Kidney (tissue), 13 donors: ENCODE measurements at regions not wholly inside any gene's neighbourhood (a gene's known extent, or its start where the extent isn't known, plus 50 kb on each side); places are given as distances from the start of the nearest gene placed in this dataset.

Experiments used
- DNase-seq, 5 donors: peaks; one replicate each; pipeline ENCODE4 v3.0.0-alpha.2; 2013 to 2020
- FAIRE-seq: peaks from 2 replicates; lab custom pipeline; 2012; peaks lifted over from hg19 to GRCh38; lab: Jason Lieb, UNC
- H3K27ac ChIP-seq, 2 donors: one replicate each; pipeline ENCODE4 v1.7.0; 2013; ENCODE audit warnings: low read depth in 2 of 2, low read length in 2 of 2, inconsistent platforms in 1 of 2
- H3K27me3 ChIP-seq: one replicate; pipeline ENCODE4 v1.7.1; 2013; ENCODE audit warnings: low read length, inconsistent platforms; ENCODE audit not compliant: control insufficient read depth, insufficient read depth
- H3K36me3 ChIP-seq, 3 donors: one replicate each; pipeline versions ENCODE4 v1.7.0 to v1.7.1; 2013; ENCODE audit warnings: low read length in 3 of 3, control low read depth in 1 of 3, inconsistent platforms in 1 of 3; ENCODE audit not compliant: insufficient read depth in 3 of 3, control insufficient read depth in 2 of 3
- H3K4me1 ChIP-seq, 3 donors: one replicate each; pipeline versions ENCODE4 v1.7.0 to v1.7.1; 2013; ENCODE audit warnings: low read length in 3 of 3, inconsistent platforms in 1 of 3, low read depth in 1 of 3; ENCODE audit not compliant: control insufficient read depth in 2 of 3, insufficient read depth in 2 of 3
- H3K4me3 ChIP-seq, 3 donors: one replicate each; pipeline versions ENCODE4 v1.7.0 to v1.8.1; 2013; ENCODE audit warnings: low read length in 3 of 3, control low read depth in 1 of 3, inconsistent platforms in 1 of 3
- H3K9ac ChIP-seq, 3 donors: one replicate each; pipeline versions ENCODE4 v1.7.0 to v1.7.1; 2013; ENCODE audit warnings: low read length in 3 of 3, control low read depth in 1 of 3, inconsistent platforms in 1 of 3
- H3K9me3 ChIP-seq, 3 donors: one replicate each; pipeline versions ENCODE4 v1.7.0 to v1.7.1; 2013; ENCODE audit warnings: low read length in 3 of 3, control low read depth in 1 of 3, inconsistent platforms in 1 of 3; ENCODE audit not compliant: control insufficient read depth in 2 of 3, insufficient read depth in 1 of 3
- CTCF ChIP-seq: IDR thresholded peaks from 3 replicates; pipeline ENCODE4 v1.5.1; 2012; ENCODE audit warnings: mild to moderate bottlenecking, moderate library complexity, borderline replicate concordance; ENCODE audit not compliant: insufficient read depth; ENCODE audit errors: extremely low read depth
- intact Hi-C: fragments of 100-400 bp; cut with DNase I; formaldehyde crosslinking; loops from one replicate; pipeline ENCODE4 v1.11.1; 2022
- donor health status: control.
- donor health status: control.
- donor health status: control.
- donor health status: control.
- donor health status: control.
- donor health status: DM: yes; HTN: yes; CAD: no.
- donor health status: Normal renal cell carcinoma (clear cell type).

DNA sequence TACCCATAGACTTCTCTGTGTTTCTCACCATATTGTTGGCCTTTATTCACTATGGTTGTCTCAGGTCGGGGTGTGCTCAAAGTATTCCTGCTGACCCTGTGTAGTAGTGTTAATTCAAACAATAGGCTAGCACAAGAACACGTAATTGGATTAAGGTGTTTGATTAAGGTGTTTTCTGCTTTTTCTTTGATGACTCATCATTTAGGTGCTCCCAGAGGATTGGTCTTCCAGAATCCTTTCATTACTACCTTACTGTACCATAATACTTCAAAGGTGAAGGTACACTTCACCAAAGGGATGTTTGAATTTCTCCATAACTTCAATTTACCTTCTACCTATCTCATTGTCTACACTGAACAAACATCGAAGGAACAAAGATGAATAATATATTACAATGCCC, 121.7 kb upstream of the CCDC160 start:
- no peaks in the 10 kb centered on the region for H3K4me1 ChIP-seq
- H3K36me3 ChIP-seq, result no peaks in the 10 kb centered on the region
- H3K27ac ChIP-seq, result no peak overlapping the region
- H3K4me3 ChIP-seq, result no peak overlapping the region
- no peak for TF ChIP-seq CTCF
- DNase-seq, result no peak
- H3K9me3 ChIP-seq, result no peaks in the 10 kb centered on the region
- no peak for FAIRE-seq
- H3K27me3 ChIP-seq, result no peaks in the 10 kb centered on the region
- intact Hi-C loops, result no loop called here
- no peak overlapping the region for H3K9ac ChIP-seq

GRCh38 chrX:134137341-134137740, 99.6 kb upstream of the CCDC160 start:
- Histone ChIP-seq H3K4me1 (no peaks in the 10 kb centered on the region), H3K27ac (no peak overlapping the region), H3K9ac (no peak overlapping the region), H3K36me3 (no peaks in the 10 kb centered on the region), H3K9me3 (no peaks in the 10 kb centered on the region), H3K27me3 (no peaks in the 10 kb centered on the region), H3K4me3 (no peak overlapping the region)
- intact Hi-C loops, result no loop called here
- DNase-seq (no peak), FAIRE-seq (no peak)
- no peak for TF ChIP-seq CTCF

DNA sequence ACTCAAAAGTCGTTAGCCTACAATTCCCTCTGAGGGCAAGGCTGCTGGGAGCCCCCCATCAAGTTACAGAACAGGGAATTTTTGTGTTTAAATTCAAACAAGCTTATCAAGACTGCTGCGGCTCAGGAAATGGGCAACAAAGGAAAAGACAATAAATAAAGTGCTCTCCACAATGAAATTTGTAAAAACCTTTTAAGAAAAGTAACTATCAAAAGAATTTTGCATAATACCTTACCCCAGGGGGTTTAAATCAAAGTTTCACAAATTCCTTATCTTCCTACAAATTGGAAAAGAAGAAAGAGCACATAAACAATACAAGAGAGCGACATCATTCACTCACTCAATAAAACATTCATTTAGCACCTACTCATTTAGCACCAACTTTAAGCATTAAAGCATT, 97.9 kb upstream of the CCDC160 start:
- intact Hi-C loops, result no loop called here
- no peaks in the 10 kb centered on the region for H3K9me3 ChIP-seq
- DNase-seq (no peak), FAIRE-seq (no peak)
- H3K27ac ChIP-seq, result no peak overlapping the region
- H3K4me1 ChIP-seq, result no peaks in the 10 kb centered on the region
- H3K27me3 ChIP-seq, result no peaks in the 10 kb centered on the region
- no peak for TF ChIP-seq CTCF
- H3K36me3 ChIP-seq, result no peaks in the 10 kb centered on the region
- H3K9ac ChIP-seq, result no peak overlapping the region
- H3K4me3 ChIP-seq, result no peak overlapping the region

DNA sequence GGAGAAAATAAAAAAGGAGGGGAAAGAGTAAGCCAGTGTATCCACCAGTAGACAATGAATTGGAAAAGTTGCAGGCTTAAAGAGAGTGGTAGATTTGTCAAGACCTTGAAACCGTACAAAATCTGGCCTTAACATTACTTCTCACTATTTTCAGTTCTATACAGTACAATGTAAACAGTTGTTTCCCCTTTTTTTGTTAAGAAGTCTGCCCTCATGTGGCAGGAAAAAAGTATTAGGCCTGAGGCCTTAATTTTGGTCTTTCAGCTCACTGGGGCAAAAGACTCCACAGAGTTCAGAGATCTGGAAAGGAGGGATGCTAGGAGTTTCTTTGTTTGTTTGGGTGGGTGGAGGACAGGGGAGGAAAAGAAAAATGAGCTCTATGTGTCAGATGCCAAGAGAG, 92.8 kb upstream of the CCDC160 start:
- intact Hi-C loops, result no loop called here
- FAIRE-seq, result peak; percentile 42
- TF ChIP-seq CTCF, result no peak

More for the DNA sequence above, 92.8 kb upstream of the CCDC160 start:
- no peak overlapping the region for H3K4me3 ChIP-seq
- H3K4me1 ChIP-seq, result no peaks in the 10 kb centered on the region
- H3K9me3 ChIP-seq, result no peaks in the 10 kb centered on the region
- H3K9ac ChIP-seq, result no peak overlapping the region
- H3K27me3 ChIP-seq, result no peaks in the 10 kb centered on the region
- DNase-seq, result peak in 2 of 5 donors; percentile 52 to 61
- H3K27ac ChIP-seq, result no peak overlapping the region
- no peaks in the 10 kb centered on the region for H3K36me3 ChIP-seq
